Stimulated activated CD4-positive, alpha-beta T cell treated with anti-CD3 and anti-CD28 coated beads, TNF-alpha, amount 100 ng/mL, for 1 hour (primary cell): ENCODE measurements at regions not wholly inside any gene's neighbourhood (a gene's known extent, or its start where the extent isn't known, plus 50 kb on each side); places are given as distances from the start of the nearest gene placed in this dataset.
"Not testable (repeated sequence)": the region's sequence is repeated elsewhere in the genome, so short reads cannot be mapped to it uniquely, and the experiment has no call there.

Experiments used
- DNase-seq, 3 donors: peaks; one replicate each; pipeline ENCODE4 v3.0.0-alpha.2; 2020; ENCODE audit warnings: low read depth in 3 of 3, low spot score in 1 of 3

GRCh38 chr13:71382285-71382684 is 484.7 kb downstream of the DACH1 start:
- DNase-seq = no peak

GRCh38 chr13:71380191-71380590 is 486.8 kb downstream of the DACH1 start:
- DNase-seq = no peak

- no peak for DNase-seq
Measured at GRCh38 chr13:71378961-71379905, 487.8 kb downstream of the DACH1 start.

- DNase-seq = no peak
Measured at GRCh38 chr13:71374471-71375049, 492.4 kb downstream of the DACH1 start.

- no peak for DNase-seq
Measured at GRCh38 chr13:71368336-71368735, 498.7 kb downstream of the DACH1 start.

- DNase-seq = no peak
Measured at GRCh38 chr13:71360041-71360440, 507.0 kb downstream of the DACH1 start.

GRCh38 chr13:71359641-71360040 is 507.4 kb downstream of the DACH1 start:
- no peak for DNase-seq

GRCh38 chr13:71358218-71358617 is 508.8 kb downstream of the DACH1 start:
- DNase-seq = no peak

- no peak for DNase-seq
Measured at GRCh38 chr13:71355010-71355409, 512.0 kb downstream of the DACH1 start.

GRCh38 chr13:71350886-71351285 is 516.1 kb downstream of the DACH1 start:
- DNase-seq = no peak

GRCh38 chr13:71345856-71346255 is 521.1 kb downstream of the DACH1 start:
- DNase-seq = not testable (repeated sequence)

GRCh38 chr13:71339736-71340135 is 527.3 kb downstream of the DACH1 start:
- DNase-seq = no peak

- no peak for DNase-seq
Measured at GRCh38 chr13:71339005-71339404, 528.0 kb downstream of the DACH1 start.

GRCh38 chr13:71338070-71338469 is 528.9 kb downstream of the DACH1 start:
- DNase-seq = no peak

GRCh38 chr13:71327266-71327665 is 539.7 kb downstream of the DACH1 start:
- no peak for DNase-seq

- DNase-seq = no peak
Measured at GRCh38 chr13:71325556-71325955, 541.4 kb downstream of the DACH1 start.

GRCh38 chr13:71323266-71323665 is 543.7 kb downstream of the DACH1 start:
- no peak for DNase-seq

GRCh38 chr13:71320452-71320851 is 546.6 kb downstream of the DACH1 start:
- no peak for DNase-seq

- no peak for DNase-seq
Measured at GRCh38 chr13:71316792-71317363, 550.1 kb downstream of the DACH1 start.

- DNase-seq = no peak
Measured at GRCh38 chr13:71312923-71313322, 554.1 kb downstream of the DACH1 start.

GRCh38 chr13:71309905-71310304 is 557.1 kb downstream of the DACH1 start:
- no peak for DNase-seq

- DNase-seq = no peak
Measured at GRCh38 chr13:71306821-71307220, 560.2 kb downstream of the DACH1 start.
